ENCODE measurements at regions not wholly inside any gene's neighbourhood (a gene's known extent, or its start where the extent isn't known, plus 50 kb on each side); places are given as distances from the start of the nearest gene placed in this dataset.

DNA sequence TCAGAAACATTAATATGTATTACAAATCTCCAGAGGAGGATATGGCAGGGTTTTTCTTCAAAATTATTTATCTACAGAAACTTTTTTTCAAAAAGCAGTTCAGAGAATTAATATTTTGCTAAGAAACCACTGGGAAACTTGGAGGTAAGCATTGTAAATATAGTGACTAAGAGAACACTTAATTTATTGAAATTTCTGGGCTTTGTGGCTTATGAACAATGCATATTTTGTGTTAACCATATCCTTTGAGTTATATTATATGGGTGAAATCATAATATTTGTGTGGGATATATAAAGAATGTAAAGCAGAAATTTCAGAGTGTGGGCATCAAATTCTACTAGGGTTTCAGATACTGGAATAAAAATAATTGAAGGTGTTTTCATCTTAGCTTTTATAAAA is 1059.2 kb downstream of the ZPLD1 start:
- ChIA-PET POLR2A (no interaction called here), CTCF (no interaction called here)
- no peak for DNase-seq (ENCODE audit: unreplicated experiment)
- TF ChIP-seq, protein P1, sequence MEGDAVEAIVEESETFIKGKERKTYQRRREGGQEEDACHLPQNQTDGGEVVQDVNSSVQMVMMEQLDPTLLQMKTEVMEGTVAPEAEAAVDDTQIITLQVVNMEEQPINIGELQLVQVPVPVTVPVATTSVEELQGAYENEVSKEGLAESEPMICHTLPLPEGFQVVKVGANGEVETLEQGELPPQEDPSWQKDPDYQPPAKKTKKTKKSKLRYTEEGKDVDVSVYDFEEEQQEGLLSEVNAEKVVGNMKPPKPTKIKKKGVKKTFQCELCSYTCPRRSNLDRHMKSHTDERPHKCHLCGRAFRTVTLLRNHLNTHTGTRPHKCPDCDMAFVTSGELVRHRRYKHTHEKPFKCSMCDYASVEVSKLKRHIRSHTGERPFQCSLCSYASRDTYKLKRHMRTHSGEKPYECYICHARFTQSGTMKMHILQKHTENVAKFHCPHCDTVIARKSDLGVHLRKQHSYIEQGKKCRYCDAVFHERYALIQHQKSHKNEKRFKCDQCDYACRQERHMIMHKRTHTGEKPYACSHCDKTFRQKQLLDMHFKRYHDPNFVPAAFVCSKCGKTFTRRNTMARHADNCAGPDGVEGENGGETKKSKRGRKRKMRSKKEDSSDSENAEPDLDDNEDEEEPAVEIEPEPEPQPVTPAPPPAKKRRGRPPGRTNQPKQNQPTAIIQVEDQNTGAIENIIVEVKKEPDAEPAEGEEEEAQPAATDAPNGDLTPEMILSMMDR (IDR thresholded peaks at IDR 0.05; ENCODE audit: unreplicated experiment): no peak
- Mint-ChIP-seq H3K27me3 (ENCODE audit: insufficient read depth, unreplicated experiment) (peaks cover 79% of the 10 kb centered on the region), H3K4me1 (ENCODE audit: insufficient read depth, unreplicated experiment) (no peaks in the 10 kb centered on the region), H3K36me3 (ENCODE audit: insufficient read depth, unreplicated experiment) (no peaks in the 10 kb centered on the region), H3K4me3 (ENCODE audit: unreplicated experiment) (no peak overlapping the region), H3K9me3 (ENCODE audit: unreplicated experiment) (no peaks in the 10 kb centered on the region), H3K27ac (ENCODE audit: low read depth, unreplicated experiment) (no peak overlapping the region)
- no TSS peak for BruUV-seq (replicated peaks)
- intact Hi-C loops (cut with micrococcal nuclease): no loop called here

DNA sequence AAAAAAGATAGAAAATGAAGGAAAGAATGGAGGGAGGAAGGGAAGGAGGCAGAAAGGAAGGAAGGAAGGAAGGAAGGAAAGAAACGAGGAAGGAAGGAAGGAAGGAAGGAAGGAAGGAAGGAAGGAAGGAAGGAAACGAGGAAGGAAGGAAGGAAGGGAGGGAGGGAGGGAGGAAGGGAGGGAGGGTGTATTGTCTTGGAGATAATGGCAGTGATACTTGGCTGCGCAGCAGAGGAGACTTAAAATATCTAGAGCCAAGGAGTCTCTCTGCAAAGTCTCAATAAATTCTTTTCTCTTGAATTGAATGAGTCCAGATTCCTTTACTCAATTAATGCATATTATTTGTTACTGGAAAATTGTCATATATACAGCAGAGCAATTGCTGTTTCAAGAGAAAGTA is 1059.7 kb downstream of the ZPLD1 start:
- Mint-ChIP-seq H3K27ac (ENCODE audit: low read depth, unreplicated experiment) (no peak overlapping the region), H3K4me1 (ENCODE audit: insufficient read depth, unreplicated experiment) (no peaks in the 10 kb centered on the region), H3K9me3 (ENCODE audit: unreplicated experiment) (no peaks in the 10 kb centered on the region), H3K36me3 (ENCODE audit: insufficient read depth, unreplicated experiment) (no peaks in the 10 kb centered on the region), H3K4me3 (ENCODE audit: unreplicated experiment) (no peak overlapping the region), H3K27me3 (ENCODE audit: insufficient read depth, unreplicated experiment) (peaks cover 79% of the 10 kb centered on the region)
- DNase-seq (ENCODE audit: unreplicated experiment): no peak
- ChIA-PET POLR2A (no interaction called here), CTCF (no interaction called here)
- BruUV-seq (replicated peaks): no TSS peak
- intact Hi-C loops (cut with micrococcal nuclease): no loop called here
- TF ChIP-seq, protein P1 (IDR thresholded peaks at IDR 0.05; ENCODE audit: unreplicated experiment): no peak

DNA sequence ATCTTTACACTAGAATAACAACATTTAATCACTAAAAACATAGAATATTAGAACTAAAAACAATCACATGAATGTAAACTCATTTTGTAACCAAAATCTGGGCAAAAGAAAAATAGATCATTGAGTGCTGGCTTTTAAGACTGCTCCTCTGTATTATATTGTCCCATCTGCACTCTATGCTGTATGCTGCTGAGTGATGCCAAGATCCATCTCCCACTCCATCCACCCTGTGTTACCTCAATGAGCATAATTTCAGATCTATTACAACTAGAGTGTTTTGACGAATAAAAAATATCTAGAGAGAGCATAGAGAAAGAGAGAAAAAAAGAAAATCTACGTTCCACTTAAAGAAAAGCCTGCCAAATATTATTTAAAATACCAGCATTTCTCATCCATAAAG is 1060.4 kb downstream of the ZPLD1 start:
- ChIA-PET CTCF (no interaction called here), POLR2A (no interaction called here)
- peaks cover 79% of the 10 kb centered on the region for H3K27me3 Mint-ChIP-seq (ENCODE audit: insufficient read depth, unreplicated experiment)
- H3K36me3 Mint-ChIP-seq (ENCODE audit: insufficient read depth, unreplicated experiment): no peaks in the 10 kb centered on the region
- no peaks in the 10 kb centered on the region for H3K9me3 Mint-ChIP-seq (ENCODE audit: unreplicated experiment)
- no peak for DNase-seq (ENCODE audit: unreplicated experiment)
- intact Hi-C loops (cut with micrococcal nuclease): no loop called here
- no peak overlapping the region for H3K27ac Mint-ChIP-seq (ENCODE audit: low read depth, unreplicated experiment)
- TF ChIP-seq, protein P1 (IDR thresholded peaks at IDR 0.05; ENCODE audit: unreplicated experiment): no peak
- no peaks in the 10 kb centered on the region for H3K4me1 Mint-ChIP-seq (ENCODE audit: insufficient read depth, unreplicated experiment)
- H3K4me3 Mint-ChIP-seq (ENCODE audit: unreplicated experiment): no peak overlapping the region
- BruUV-seq (replicated peaks): no TSS peak

DNA sequence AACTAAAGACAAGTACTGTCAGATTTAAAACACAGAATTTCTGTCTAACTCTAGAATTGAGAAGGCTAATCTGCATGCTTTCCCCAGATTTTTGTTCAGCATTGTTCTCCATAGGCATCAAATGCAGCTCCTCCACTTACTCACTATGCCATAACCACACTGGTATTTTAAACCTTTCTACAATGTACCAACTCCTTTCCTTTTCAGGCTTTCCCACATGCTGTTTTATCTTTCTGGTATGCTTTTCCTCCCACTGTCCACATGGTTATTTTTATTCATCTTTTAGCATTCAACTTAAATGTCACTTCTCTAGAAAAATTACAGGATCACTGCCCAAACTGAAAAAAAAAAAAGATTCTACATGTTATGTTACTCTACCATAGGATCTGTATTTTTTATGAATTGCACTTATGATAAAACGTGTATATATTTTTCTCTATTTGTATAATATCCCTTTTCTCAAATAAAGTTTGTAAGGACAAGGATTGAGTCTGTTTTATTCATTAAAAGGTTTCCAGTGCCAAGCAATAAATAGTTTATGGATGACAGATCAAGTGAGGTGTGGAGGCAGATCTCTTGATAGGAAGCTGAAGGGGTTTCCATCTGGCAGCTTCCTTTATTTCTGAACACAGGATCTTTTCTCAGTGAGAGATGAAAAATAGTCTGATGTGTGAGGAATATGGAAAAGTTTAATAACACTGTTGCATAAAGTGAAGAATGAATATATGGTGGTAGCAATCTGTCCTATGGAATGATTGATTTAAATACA is 1064.5 kb downstream of the ZPLD1 start:
- Mint-ChIP-seq H3K4me1 (ENCODE audit: insufficient read depth, unreplicated experiment) (no peaks in the 10 kb centered on the region), H3K4me3 (ENCODE audit: unreplicated experiment) (no peak overlapping the region), H3K27me3 (ENCODE audit: insufficient read depth, unreplicated experiment) (peaks cover 66% of the 10 kb centered on the region), H3K9me3 (ENCODE audit: unreplicated experiment) (no peaks in the 10 kb centered on the region), H3K27ac (ENCODE audit: low read depth, unreplicated experiment) (no peak overlapping the region), H3K36me3 (ENCODE audit: insufficient read depth, unreplicated experiment) (no peaks in the 10 kb centered on the region)
- POLR2A ChIA-PET: no interaction called here
- intact Hi-C loops (cut with micrococcal nuclease): no loop called here
- TF ChIP-seq, protein P1 (IDR thresholded peaks at IDR 0.05; ENCODE audit: unreplicated experiment): no peak
- DNase-seq (ENCODE audit: unreplicated experiment): no peak
- BruUV-seq (replicated peaks): no TSS peak
- CTCF ChIA-PET: interaction anchor here (0.9 kb wide), 1 partner anchor 20 kb away, joined by 3 read pairs; no protein-coding TSS in a partner anchor
